Pancreas (tissue), 10 donors: ENCODE measurements at regions not wholly inside any gene's neighbourhood (a gene's known extent, or its start where the extent isn't known, plus 50 kb on each side); places are given as distances from the start of the nearest gene placed in this dataset.

ENCODE experiments used
- ATAC-seq, 4 donors: fragments of 200-7000 bp; cut with Tn5 transposase; one replicate each; pipeline versions ENCODE4 v1.8.0 to v1.9.1; 2020; ENCODE audit warnings: mild to moderate bottlenecking in 4 of 4, moderate library complexity in 4 of 4
- DNase-seq, 6 donors: peaks; one replicate each; pipeline ENCODE4 v3.0.0-alpha.2; 2020
- FAIRE-seq: peaks from 2 replicates; lab custom pipeline; 2012; peaks lifted over from hg19 to GRCh38; lab: Jason Lieb, UNC
- H3K27ac ChIP-seq, 4 donors: fragments of 200-600 bp; sonication (generic); 1 replicate in 3 of 4; 2 replicates in 1 of 4; pipeline versions ENCODE4 v1.5.0 to v1.8.0; 2020
- H3K27me3 ChIP-seq, 4 donors: fragments of 200-600 bp; one replicate each; pipeline ENCODE4 v1.8.0; 2021
- H3K36me3 ChIP-seq, 3 donors: fragments of 200-600 bp; sonication (generic) in 1 of 3; one replicate each; pipeline versions ENCODE4 v1.5.0 to v1.8.0; 2020 to 2021
- H3K4me1 ChIP-seq, 3 donors: fragments of 200-600 bp; one replicate each; pipeline ENCODE4 v1.8.0; 2021
- H3K4me3 ChIP-seq, 4 donors: fragments of 200-600 bp; sonication (generic) in 2 of 4; one replicate each; pipeline versions ENCODE4 v1.5.0 to v1.8.0; 2020 to 2021
- H3K9me3 ChIP-seq, 4 donors: fragments of 200-600 bp; one replicate each; pipeline ENCODE4 v1.8.0; 2021
- CTCF ChIP-seq, 4 donors: fragments of 200-600 bp; sonication (generic) in 3 of 4; IDR thresholded peaks; one replicate each; pipeline versions ENCODE4 v1.5.0 to v1.8.0; 2021; ENCODE audit warnings: antibody characterized with exemption in 4 of 4
- WGBS, 2 donors: extraction: QIAGEN DNeasy Blood & Tissue Kit; methylation state at CpG; one replicate each; pipeline ENCODE4 v1.1.7; 2013; 5-methylcytosine and 5-hydroxymethylcytosine counted together
- intact Hi-C, 3 donors: fragments of 100-400 bp; cut with DNase I; formaldehyde crosslinking; loops; one replicate each; pipeline versions ENCODE4 v1.11.1 to v1.14.2; 2022
- donor health status: healthy with polysubstance abuse.
- donor health status: DM: no; HTN: no; CAD: no; lungs with moderate emphysema.
- donor health status: DM: no; HTN: no; CAD: no.
- donor health status: control.
- donor health status: control.
- donor health status: Bipolar disorder and iron deficiency.
- donor health status: DM: yes; HTN: yes; CAD: no.
- donor health status: DM: no; HTN: no; CAD: no.
- donor health status: DM: no; HTN: no; CAD: no.
- donor health status: DM: yes; HTN: yes; CAD: no.

- Histone ChIP-seq H3K27me3 (no peaks in the 10 kb centered on the region), H3K9me3 (no peaks in the 10 kb centered on the region), H3K36me3 (no peaks in the 10 kb centered on the region), H3K27ac (no peak overlapping the region), H3K4me3 (no peak overlapping the region), H3K4me1 (no peaks in the 10 kb centered on the region)
- no peak for FAIRE-seq
- TF ChIP-seq CTCF (IDR thresholded peaks at IDR 0.05) = no peak
- DNase-seq = no peak
- no peak for ATAC-seq
- intact Hi-C loops = no loop called here
- 94 to 97% methylated on average over 1 of the region's 1 CpG for WGBS, 2 donors
Measured at GRCh38 chr6:113290684-113291083, 566.5 kb upstream of the MARCKS start.

- no peak overlapping the region for H3K27ac ChIP-seq
- no peaks in the 10 kb centered on the region for H3K36me3 ChIP-seq
- 78 to 84% methylated on average over 4 of the region's 4 CpGs for WGBS, 2 donors
- FAIRE-seq (no peak), DNase-seq (no peak), ATAC-seq (no peak)
- no peak overlapping the region for H3K4me3 ChIP-seq
- no peaks in the 10 kb centered on the region for H3K9me3 ChIP-seq
- intact Hi-C loops = no loop called here
- H3K4me1 ChIP-seq = no peaks in the 10 kb centered on the region
- TF ChIP-seq CTCF (IDR thresholded peaks at IDR 0.05) = no peak
- no peaks in the 10 kb centered on the region for H3K27me3 ChIP-seq
Measured at GRCh38 chr6:113291751-113292445, 565.2 kb upstream of the MARCKS start.

- no peak for FAIRE-seq
- no peak for TF ChIP-seq CTCF (IDR thresholded peaks at IDR 0.05)
- Histone ChIP-seq H3K27me3 (no peaks in the 10 kb centered on the region), H3K27ac (no peak overlapping the region), H3K4me1 (no peaks in the 10 kb centered on the region), H3K9me3 (no peaks in the 10 kb centered on the region), H3K4me3 (no peak overlapping the region), H3K36me3 (no peaks in the 10 kb centered on the region)
- intact Hi-C loops = no loop called here
- no peak for ATAC-seq
- 85 to 92% methylated on average over 3 of the region's 3 CpGs for WGBS, 2 donors
- no peak for DNase-seq
Measured at GRCh38 chr6:113292646-113293422, 564.3 kb upstream of the MARCKS start.

- intact Hi-C loops = no loop called here
- Histone ChIP-seq H3K9me3 (no peaks in the 10 kb centered on the region), H3K4me1 (no peaks in the 10 kb centered on the region), H3K36me3 (no peaks in the 10 kb centered on the region), H3K27me3 (no peaks in the 10 kb centered on the region), H3K4me3 (no peak overlapping the region), H3K27ac (no peak overlapping the region)
- FAIRE-seq = no peak
- ATAC-seq = no peak
- no peak for DNase-seq
- no peak for TF ChIP-seq CTCF (IDR thresholded peaks at IDR 0.05)
Measured at GRCh38 chr6:113293423-113293740, 563.8 kb upstream of the MARCKS start.

- Histone ChIP-seq H3K4me3 (no peak overlapping the region), H3K36me3 (no peaks in the 10 kb centered on the region), H3K27me3 (no peaks in the 10 kb centered on the region), H3K27ac (no peak overlapping the region), H3K4me1 (no peaks in the 10 kb centered on the region), H3K9me3 (no peaks in the 10 kb centered on the region)
- no peak for TF ChIP-seq CTCF (IDR thresholded peaks at IDR 0.05)
- DNase-seq (no peak), ATAC-seq (no peak), FAIRE-seq (no peak)
- intact Hi-C loops = no loop called here
Measured at GRCh38 chr6:113299531-113299930, 557.6 kb upstream of the MARCKS start.
